Sigmoid colon (tissue), 6 donors: ENCODE measurements at regions not wholly inside any gene's neighbourhood (a gene's known extent, or its start where the extent isn't known, plus 50 kb on each side); places are given as distances from the start of the nearest gene placed in this dataset.

Source experiments
- DNase-seq: peaks from one replicate; pipeline ENCODE4 v3.0.0-alpha.2; 2019
- H3K27ac ChIP-seq, 4 donors: fragments of 200-600 bp; sonication (generic); one replicate each; pipeline ENCODE4 v1.5.1; 2016 to 2019; ENCODE audit warnings: mild to moderate bottlenecking in 1 of 4
- H3K27me3 ChIP-seq, 3 donors: fragments of 200-600 bp; sonication (generic); one replicate each; pipeline ENCODE4 v1.5.1; 2019; ENCODE audit warnings: mild to moderate bottlenecking in 1 of 3
- H3K36me3 ChIP-seq, 4 donors: fragments of 200-600 bp; sonication (generic); one replicate each; pipeline ENCODE4 v1.5.1; 2016 to 2019
- H3K4me1 ChIP-seq, 4 donors: fragments of 200-600 bp; sonication (generic); one replicate each; pipeline ENCODE4 v1.5.1; 2017 to 2019
- H3K4me3 ChIP-seq, 4 donors: fragments of 200-600 bp; sonication (generic); one replicate each; pipeline ENCODE4 v1.5.1; 2017 to 2019; ENCODE audit warnings: mild to moderate bottlenecking in 2 of 4, moderate library complexity in 1 of 4
- H3K9me3 ChIP-seq, 4 donors: fragments of 200-600 bp in 3 of 4; sonication (generic) in 3 of 4; one replicate each; pipeline versions ENCODE4 v1.5.1 to v1.6.1; 2013 to 2019
- EP300 ChIP-seq, 4 donors: sonication (generic); formaldehyde crosslinking; IDR thresholded peaks; one replicate each; pipeline ENCODE4 v1.6.1; 2017; ENCODE audit warnings: antibody characterized with exemption in 4 of 4
- POLR2A ChIP-seq, 2 donors: fragments of 450-650 bp; IDR thresholded peaks; one replicate each; pipeline ENCODE4 v1.6.1; 2016; ENCODE audit warnings: antibody characterized with exemption in 2 of 2, mild to moderate bottlenecking in 2 of 2, moderate library complexity in 2 of 2
- POLR2AphosphoS5 ChIP-seq, 4 donors: sonication (generic); formaldehyde crosslinking; IDR thresholded peaks; one replicate each; pipeline ENCODE4 v1.6.1; 2017; ENCODE audit warnings: antibody characterized with exemption in 4 of 4
- WGBS, 2 donors: extraction: QIAGEN DNeasy Blood & Tissue Kit; methylation state at CpG; one replicate each; pipeline ENCODE4 v1.1.7; 2013; 5-methylcytosine and 5-hydroxymethylcytosine counted together
- intact Hi-C: fragments of 100-400 bp; cut with DNase I; formaldehyde crosslinking; loops from one replicate; pipeline ENCODE4 v1.15.1; 2023
- TF ChIP-seq, protein P1 (sequence below), 4 experiments: fragments of 450-650 bp in 3 of 4; fragments of 200-600 bp in 1 of 4; IDR thresholded peaks; one replicate each; pipeline ENCODE4 v1.5.1; 2016 to 2019; ENCODE audit warnings: antibody characterized with exemption in 4 of 4, mild to moderate bottlenecking in 3 of 4, moderate library complexity in 2 of 4
- donor health status: healthy with polysubstance abuse.
- donor health status: healthy.

GRCh38 chr12:126369487-126370463, 1304.5 kb downstream of the AACS start:
- TF ChIP-seq EP300 (IDR thresholded peaks at IDR 0.05): no peak
- TF ChIP-seq, protein P1, sequence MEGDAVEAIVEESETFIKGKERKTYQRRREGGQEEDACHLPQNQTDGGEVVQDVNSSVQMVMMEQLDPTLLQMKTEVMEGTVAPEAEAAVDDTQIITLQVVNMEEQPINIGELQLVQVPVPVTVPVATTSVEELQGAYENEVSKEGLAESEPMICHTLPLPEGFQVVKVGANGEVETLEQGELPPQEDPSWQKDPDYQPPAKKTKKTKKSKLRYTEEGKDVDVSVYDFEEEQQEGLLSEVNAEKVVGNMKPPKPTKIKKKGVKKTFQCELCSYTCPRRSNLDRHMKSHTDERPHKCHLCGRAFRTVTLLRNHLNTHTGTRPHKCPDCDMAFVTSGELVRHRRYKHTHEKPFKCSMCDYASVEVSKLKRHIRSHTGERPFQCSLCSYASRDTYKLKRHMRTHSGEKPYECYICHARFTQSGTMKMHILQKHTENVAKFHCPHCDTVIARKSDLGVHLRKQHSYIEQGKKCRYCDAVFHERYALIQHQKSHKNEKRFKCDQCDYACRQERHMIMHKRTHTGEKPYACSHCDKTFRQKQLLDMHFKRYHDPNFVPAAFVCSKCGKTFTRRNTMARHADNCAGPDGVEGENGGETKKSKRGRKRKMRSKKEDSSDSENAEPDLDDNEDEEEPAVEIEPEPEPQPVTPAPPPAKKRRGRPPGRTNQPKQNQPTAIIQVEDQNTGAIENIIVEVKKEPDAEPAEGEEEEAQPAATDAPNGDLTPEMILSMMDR (IDR thresholded peaks at IDR 0.05): no peak
- Histone ChIP-seq H3K27ac (no peak overlapping the region), H3K27me3 (no peaks in the 10 kb centered on the region), H3K36me3 (no peaks in the 10 kb centered on the region), H3K4me3 (no peak overlapping the region), H3K4me1 (no peaks in the 10 kb centered on the region), H3K9me3 (no peaks in the 10 kb centered on the region)
- no peak for DNase-seq
- intact Hi-C loops: no loop called here
- 54 to 60% methylated on average over 3 of the region's 3 CpGs for WGBS, 2 donors

DNA sequence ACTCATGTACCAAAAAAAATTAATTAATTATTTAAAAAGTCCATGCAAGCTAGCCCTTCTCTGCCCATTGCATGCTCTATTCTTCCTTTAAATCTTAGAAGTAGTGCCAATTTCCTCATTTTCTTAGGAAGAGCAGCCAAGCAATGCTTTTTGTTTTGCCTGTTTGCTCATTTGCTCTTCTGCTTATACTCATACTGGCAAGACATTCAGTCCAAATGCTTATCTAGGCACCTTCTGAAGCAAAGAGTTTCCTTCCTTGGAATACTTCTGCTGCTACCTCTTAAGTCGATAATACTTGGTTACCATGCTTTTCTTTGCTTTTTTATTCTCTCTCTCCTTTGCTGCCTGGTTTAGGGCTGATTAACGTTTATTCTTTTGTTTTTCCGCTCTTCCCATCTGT, 1318.3 kb downstream of the AACS start:
- Histone ChIP-seq H3K27me3 (no peaks in the 10 kb centered on the region), H3K36me3 (no peaks in the 10 kb centered on the region), H3K4me3 (no peak overlapping the region), H3K27ac (no peak overlapping the region), H3K4me1 (no peaks in the 10 kb centered on the region), H3K9me3 (peaks cover 0 to 8% (median 0%) of the 10 kb centered on the region in 4 donors)
- DNase-seq: no peak
- TF ChIP-seq POLR2AphosphoS5 (IDR thresholded peaks at IDR 0.05): no peak
- TF ChIP-seq EP300 (IDR thresholded peaks at IDR 0.05): no peak
- no peak for TF ChIP-seq POLR2A (IDR thresholded peaks at IDR 0.05)
- TF ChIP-seq, protein P1 (IDR thresholded peaks at IDR 0.05): no peak
- 77 to 82% methylated on average over 3 of the region's 3 CpGs for WGBS, 2 donors
- intact Hi-C loops: no loop called here

- Histone ChIP-seq H3K27me3 (no peaks in the 10 kb centered on the region), H3K9me3 (peaks cover 0 to 4% (median 0%) of the 10 kb centered on the region in 4 donors), H3K4me1 (no peaks in the 10 kb centered on the region), H3K4me3 (no peak overlapping the region), H3K36me3 (no peaks in the 10 kb centered on the region), H3K27ac (no peak overlapping the region)
- TF ChIP-seq POLR2AphosphoS5 (IDR thresholded peaks at IDR 0.05) (no peak), POLR2A (IDR thresholded peaks at IDR 0.05) (no peak), EP300 (IDR thresholded peaks at IDR 0.05) (no peak)
- TF ChIP-seq, protein P1 (IDR thresholded peaks at IDR 0.05): no peak
- no peak for DNase-seq
- WGBS, 2 donors: 43 to 48% methylated on average over 2 of the region's 2 CpGs
- intact Hi-C loops: no loop called here
Measured at GRCh38 chr12:126384026-126384564, 1318.9 kb downstream of the AACS start.

- no peak for TF ChIP-seq EP300 (IDR thresholded peaks at IDR 0.05)
- no peak for TF ChIP-seq POLR2AphosphoS5 (IDR thresholded peaks at IDR 0.05)
- no peak for TF ChIP-seq POLR2A (IDR thresholded peaks at IDR 0.05)
- TF ChIP-seq, protein P1 (IDR thresholded peaks at IDR 0.05): no peak
- DNase-seq: no peak
- 82 to 86% methylated on average over 4 of the region's 4 CpGs for WGBS, 2 donors
- intact Hi-C loops: no loop called here
- Histone ChIP-seq H3K27me3 (no peaks in the 10 kb centered on the region), H3K27ac (no peak overlapping the region), H3K4me1 (no peaks in the 10 kb centered on the region), H3K4me3 (no peak overlapping the region), H3K36me3 (no peaks in the 10 kb centered on the region), H3K9me3 (peaks cover 0 to 6% (median 0%) of the 10 kb centered on the region in 4 donors)
Measured at GRCh38 chr12:126385785-126386184, 1320.5 kb downstream of the AACS start.
